ENCODE measurements at regions not wholly inside any gene's neighbourhood (a gene's known extent, or its start where the extent isn't known, plus 50 kb on each side); places are given as distances from the start of the nearest gene placed in this dataset.

DNA sequence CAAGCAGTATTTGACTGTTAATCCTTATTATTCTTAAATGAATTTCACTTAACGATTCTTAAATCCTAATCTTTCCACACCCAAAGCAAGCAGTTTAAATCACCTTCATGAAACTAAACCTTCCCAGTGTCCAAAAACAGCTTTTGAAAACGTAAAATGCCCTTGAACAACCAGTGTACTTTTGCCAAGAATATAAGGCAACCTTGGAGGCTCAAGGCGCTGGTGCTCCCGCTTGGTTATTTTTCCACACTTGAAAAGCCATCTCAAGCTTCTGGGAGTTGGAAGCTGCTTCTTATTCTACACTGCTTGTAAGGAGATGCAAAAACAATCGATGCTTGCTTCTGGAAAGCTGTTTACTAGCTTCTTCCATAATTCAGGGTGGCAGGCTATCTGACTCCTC, 625.7 kb downstream of the HTR1B start:
- TF ChIP-seq, protein P1, sequence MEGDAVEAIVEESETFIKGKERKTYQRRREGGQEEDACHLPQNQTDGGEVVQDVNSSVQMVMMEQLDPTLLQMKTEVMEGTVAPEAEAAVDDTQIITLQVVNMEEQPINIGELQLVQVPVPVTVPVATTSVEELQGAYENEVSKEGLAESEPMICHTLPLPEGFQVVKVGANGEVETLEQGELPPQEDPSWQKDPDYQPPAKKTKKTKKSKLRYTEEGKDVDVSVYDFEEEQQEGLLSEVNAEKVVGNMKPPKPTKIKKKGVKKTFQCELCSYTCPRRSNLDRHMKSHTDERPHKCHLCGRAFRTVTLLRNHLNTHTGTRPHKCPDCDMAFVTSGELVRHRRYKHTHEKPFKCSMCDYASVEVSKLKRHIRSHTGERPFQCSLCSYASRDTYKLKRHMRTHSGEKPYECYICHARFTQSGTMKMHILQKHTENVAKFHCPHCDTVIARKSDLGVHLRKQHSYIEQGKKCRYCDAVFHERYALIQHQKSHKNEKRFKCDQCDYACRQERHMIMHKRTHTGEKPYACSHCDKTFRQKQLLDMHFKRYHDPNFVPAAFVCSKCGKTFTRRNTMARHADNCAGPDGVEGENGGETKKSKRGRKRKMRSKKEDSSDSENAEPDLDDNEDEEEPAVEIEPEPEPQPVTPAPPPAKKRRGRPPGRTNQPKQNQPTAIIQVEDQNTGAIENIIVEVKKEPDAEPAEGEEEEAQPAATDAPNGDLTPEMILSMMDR (optimal IDR thresholded peaks at IDR 0.05 in 1 of 3, IDR thresholded peaks at IDR 0.05 in 1 of 3, conservative IDR thresholded peaks at IDR 0.05 in 1 of 3; ENCODE audit: extremely low read depth in 1 of 3, insufficient read depth in 2 of 3, low read length in 3 of 3), result no peak
- TF ChIP-seq EZH2 (IDR thresholded peaks at IDR 0.05; ENCODE audit: low read length), result no peak

Measured in keratinocyte (primary cell).